Left kidney (tissue), 1 donor: ENCODE measurements at regions not wholly inside any gene's neighbourhood (a gene's known extent, or its start where the extent isn't known, plus 50 kb on each side); places are given as distances from the start of the nearest gene placed in this dataset.
"Not testable (repeated sequence)": the region's sequence is repeated elsewhere in the genome, so short reads cannot be mapped to it uniquely, and the experiment has no call there.

Experiments used
- DNase-seq: peaks from one replicate; pipeline ENCODE4 v3.0.0-alpha.2; 2013

DNA sequence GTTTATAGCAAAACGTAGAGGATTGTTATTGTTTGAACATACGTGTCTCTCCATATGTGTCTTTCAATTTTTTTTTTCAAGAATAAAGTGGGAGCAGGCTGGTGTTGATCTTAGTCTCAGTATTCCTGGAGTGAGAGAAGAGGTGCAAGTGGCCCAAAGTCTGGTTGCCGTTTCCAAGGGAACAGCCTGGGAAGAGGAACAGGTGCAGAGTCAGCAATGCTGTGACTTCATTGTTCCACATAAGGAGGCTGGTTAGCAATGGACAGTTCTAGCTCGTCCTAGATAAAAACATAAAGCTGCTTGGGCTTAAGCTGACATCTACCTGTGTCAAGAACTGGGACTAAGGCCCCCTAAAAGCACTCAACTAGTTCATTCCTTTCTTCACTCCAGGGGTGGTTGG is 626.6 kb upstream of the TPK1 start:
- no peak for DNase-seq

DNA sequence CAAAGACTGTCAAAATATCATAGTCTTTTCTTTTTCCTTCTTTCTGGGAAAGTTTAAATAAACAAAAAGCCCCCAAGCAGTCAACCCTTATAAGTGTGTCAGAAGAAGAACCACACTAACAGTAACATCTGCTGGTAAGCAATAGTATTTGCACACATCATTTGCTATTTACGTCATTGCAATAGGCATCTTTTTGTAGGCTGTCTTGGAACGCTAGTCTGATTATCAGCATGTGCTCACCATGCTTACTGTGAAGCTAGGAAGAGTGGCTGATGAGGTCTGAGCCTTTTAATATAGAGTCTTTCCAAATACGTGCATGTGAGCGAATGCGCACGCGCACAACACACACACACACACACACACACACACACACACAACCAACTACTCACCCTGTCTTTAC is 599.0 kb upstream of the TPK1 start:
- DNase-seq, result no peak

DNA sequence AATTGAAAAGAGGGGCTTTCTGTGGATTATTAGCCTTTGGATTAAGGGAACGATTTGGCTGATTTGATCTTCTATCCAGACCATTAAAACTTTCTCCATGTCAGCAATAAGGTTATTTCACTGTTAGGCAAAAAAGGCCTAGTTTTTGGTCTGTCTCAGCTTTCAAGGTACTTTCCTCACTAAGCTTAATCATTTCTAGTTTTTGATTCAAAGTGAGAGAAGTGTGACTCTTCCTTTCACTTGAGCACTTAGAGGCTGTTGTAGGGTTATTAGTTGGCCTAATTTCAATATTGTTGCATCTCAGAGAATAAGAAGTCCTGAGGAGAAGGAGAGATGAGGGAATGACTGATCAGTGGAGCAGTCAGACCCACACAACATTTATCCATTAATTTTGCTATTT is 596.0 kb upstream of the TPK1 start:
- no peak for DNase-seq

- DNase-seq, result not testable (repeated sequence)
Observed at GRCh38 chr7:145418481-145418880, 582.6 kb upstream of the TPK1 start.

GRCh38 chr7:145411066-145411465 is 575.2 kb upstream of the TPK1 start:
- DNase-seq, result no peak

DNA sequence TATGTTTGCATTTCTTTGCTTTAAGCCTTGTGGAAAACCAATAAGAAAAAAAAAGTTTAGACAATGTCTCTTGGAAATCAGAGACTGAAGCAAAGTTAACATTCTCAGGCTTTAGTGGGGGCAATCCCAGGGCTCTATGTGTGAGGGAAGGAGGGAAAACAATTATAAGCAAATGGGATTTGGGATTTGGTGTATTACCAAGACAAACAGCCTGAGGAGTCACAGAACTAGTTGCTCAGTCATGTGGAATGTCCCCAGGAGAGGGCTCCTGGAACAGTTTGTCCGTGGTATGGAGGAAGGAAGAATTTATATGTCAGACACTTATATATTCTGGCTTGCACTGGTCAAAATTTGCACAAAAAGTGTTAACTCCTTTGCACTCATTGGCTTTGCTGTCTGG is 562.9 kb upstream of the TPK1 start:
- DNase-seq, result no peak

GRCh38 chr7:145394126-145394525 is 558.3 kb upstream of the TPK1 start:
- DNase-seq, result no peak

DNA sequence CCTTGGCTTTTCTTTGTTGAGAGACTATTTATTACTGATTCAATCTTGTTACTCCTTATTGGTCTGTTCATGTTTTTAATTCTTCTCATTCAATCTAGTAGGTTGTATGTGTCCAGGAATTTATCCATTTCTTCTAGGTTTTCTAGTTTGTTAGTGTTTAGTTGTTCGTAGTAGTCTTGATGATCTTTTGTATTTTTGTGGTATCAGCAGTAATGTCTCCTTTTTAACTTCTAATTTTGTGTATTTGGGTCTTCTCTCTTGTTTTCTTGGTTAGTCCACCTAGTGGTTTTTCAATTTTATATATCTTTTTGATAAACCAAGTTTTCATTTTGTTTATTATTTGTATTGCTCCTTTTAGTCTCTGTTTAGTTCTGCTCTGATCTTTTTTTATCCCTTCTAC is 546.9 kb upstream of the TPK1 start:
- no peak for DNase-seq

DNA sequence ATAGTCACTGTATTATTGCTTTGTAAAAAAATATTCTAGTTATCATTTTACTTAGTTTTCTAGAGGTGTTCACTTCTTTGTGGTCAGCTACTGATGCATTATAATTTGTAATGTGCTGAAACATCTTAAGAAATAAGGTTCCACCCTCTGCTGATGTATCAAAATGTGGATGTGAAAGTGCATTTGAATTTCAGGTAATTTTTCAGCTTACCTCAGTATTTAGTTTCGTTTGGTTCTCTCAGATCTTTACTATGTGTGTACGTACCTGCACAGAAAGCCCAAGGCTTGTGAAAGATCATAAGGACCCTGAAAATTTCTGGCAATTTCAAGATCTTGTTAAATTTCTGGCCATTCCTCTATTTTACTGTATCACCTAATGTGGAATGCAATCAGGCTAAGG is 542.3 kb upstream of the TPK1 start:
- no peak for DNase-seq

DNA sequence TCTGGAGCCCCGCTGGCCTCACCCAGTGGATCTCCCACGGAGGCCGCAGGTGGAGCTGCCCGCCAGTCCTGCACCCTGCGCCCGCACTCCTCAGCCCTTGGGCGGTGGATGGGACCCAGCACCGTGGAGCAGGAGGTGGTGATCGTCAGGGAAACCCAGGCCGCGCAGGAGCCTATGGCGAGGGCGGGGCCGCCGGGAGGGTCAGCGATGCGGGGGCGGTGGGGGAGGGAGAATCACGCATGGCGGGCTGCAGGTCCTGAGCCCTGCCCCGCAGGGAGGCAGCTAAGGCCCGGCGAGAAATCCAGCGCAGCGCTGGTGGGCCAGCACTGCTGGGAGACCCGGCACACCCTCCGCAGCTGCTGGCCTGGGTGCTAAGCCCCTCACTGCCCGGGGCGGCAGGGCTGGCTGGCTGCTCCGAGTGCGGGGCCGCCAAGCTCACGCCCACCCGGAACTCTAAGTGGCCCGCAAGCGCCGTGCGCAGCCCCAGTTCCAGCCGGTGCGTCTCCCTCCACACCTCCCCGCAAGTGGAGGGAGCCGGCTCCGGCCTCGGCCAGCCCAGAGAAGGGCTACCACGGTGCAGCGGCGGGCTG is 524.8 kb upstream of the TPK1 start:
- DNase-seq, result no peak

DNA sequence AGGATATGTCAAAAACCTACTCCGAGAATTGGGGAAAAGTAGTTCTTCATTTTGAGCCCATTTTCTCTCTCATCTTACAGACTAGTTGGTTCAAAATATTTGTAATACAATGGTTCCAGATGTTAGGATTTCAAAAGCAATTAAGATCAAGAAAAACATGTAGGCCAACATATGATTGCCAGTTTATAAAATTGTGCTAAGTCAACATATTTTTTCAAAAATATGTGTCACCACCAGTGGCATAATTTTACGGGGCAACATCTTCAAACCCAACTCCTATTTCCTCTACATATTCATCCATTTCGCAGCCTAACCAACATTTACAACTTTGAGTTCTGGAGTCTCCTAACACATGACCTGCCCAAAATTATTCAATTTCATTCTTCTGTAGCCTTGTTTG is 514.5 kb upstream of the TPK1 start:
- no peak for DNase-seq

GRCh38 chr7:145349452-145349851 is 513.6 kb upstream of the TPK1 start:
- not testable (repeated sequence) for DNase-seq

DNA sequence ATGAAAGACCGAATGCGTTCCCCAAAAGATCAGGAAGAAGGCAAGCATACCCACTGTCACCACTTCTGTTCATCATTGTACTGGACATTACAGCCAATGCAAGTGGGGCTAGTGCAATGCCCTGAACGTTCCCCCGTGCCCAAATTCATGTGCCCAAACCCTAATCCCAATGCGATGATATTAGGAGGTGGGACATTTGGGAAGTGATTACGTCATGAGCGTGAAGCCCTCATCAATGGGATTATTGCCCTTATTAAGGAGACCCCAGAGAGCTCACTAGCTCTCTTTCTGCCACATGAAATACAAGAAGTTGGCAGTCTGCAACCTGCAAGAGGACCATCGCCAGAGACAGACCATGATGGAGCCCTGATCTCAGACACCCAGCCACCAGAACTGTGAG is 511.4 kb upstream of the TPK1 start:
- DNase-seq, result no peak

- no peak for DNase-seq
Observed at GRCh38 chr7:145339319-145339718, 503.5 kb upstream of the TPK1 start.

GRCh38 chr7:145331522-145331921 is 495.7 kb upstream of the TPK1 start:
- DNase-seq, result no peak

DNA sequence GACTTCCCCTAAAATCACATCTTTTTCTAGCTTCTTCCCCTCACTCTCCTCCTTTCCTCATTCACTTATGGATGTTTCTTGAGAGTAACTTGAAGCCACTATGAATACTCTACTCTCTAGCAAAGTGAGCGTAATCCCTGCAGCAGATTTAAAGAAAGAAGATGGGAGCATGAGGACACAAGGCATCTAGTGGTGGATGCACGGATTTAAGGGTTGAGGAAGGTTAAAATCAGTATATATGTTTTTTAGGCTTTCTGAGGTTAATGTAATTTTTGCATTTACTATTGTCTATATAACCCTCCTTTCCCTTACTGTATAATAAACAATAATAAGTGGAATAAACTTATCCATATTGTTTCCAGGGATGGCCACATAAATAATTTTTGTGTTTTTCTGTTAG is 495.2 kb upstream of the TPK1 start:
- DNase-seq, result no peak

DNA sequence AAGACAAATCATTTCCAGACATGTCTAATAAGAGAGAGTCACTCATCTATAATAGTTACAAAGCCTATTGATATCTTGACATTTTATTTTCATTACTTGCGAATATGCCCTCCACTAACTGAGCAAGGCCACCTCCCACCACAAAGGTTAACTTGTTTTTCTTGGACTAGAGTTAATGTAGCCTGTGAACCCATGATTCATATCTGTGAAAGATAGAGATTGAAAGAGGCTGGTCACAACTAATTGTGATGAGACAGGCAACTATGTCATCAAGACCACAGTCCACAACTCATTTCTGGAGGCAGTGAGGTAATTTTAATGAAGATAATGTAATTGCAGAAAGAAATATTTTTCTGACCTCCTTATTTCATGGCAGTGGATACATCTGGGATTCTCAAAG is 491.8 kb upstream of the TPK1 start:
- no peak for DNase-seq

DNA sequence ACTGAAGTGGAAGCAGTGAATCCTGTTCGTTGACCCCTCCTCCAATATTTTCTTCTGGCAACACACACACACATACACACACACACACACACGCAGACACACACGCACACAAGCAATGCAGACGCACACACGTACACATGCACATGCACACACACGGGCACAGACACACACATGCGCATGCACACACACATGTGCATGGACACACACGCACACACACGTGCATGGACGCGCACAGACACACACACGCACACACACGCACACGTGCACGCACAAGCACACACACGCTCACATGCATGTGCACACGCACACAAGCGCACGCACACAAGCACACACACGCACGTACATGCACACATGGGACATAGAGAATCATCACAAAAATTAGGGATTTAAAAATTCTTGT is 488.2 kb upstream of the TPK1 start:
- no peak for DNase-seq

- DNase-seq, result peak; percentile 17
Observed at GRCh38 chr7:145313551-145313950, 477.7 kb upstream of the TPK1 start.

DNA sequence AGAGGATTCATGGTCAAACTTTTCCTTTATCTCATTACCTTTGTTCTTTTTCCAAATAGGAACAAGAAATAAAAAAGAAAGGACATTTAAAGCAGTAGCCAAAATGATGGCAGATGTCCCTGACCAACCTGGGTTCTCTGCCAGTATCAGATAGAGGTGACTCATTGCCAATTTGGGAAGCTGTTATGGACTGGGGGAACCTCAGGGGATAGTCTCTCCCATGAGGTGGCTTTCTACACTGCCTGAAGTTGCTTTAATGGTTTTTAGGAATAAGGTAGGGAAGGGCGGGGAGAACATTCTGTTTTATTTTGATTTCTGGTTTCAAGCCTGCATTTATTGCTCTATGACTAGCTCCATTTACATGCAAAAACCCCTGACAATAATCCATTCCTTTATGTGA is 457.9 kb upstream of the TPK1 start:
- no peak for DNase-seq

DNA sequence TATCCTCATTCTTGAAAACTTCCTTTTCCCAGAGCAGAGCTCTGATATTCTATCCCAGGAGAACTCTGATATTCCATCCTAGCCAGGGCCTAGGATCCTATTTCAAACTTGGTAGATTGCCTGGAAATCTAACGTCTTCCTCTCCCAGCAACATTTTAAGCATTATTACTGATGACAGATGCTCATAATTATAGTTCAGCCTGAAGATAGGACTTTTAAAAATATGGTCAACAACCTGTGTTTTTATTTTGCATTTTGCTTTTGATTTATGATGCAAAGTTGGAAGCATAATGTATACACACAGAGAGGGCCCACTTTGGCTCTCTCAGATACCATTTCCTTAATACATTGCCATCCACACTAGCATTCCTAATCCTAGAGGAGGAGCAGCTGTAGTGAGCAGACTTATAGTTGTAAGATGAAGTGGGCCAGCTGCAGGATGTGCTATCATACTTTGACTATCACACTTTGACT is 457.4 kb upstream of the TPK1 start:
- peak; percentile 4 for DNase-seq

DNA sequence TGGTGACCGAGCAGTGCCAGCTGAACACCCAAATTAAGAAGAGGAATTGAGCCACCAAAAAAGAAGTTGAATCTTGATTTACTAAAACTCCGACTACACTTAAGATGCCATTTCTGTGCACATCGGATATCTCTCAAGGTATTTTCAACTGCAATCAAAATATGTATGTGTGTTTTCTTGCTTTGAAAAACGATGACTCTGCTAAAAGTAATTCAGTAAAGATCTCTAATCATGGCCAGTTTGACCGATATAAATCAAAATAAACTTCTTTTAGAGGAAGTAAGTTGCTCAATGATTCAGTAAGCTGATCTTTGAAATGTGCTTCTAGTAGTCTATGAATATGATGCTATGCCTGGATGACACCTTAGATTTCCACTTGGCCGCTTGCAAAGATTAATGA is 453.5 kb upstream of the TPK1 start:
- no peak for DNase-seq

- DNase-seq, result no peak
Observed at GRCh38 chr7:145276118-145276517, 440.3 kb upstream of the TPK1 start.

GRCh38 chr7:145269418-145270161 is 433.7 kb upstream of the TPK1 start:
- no peak for DNase-seq
